HG03280 (cell line): ENCODE measurements at regions not wholly inside any gene's neighbourhood (a gene's known extent, or its start where the extent isn't known, plus 50 kb on each side); places are given as distances from the start of the nearest gene placed in this dataset.
"Not testable (repeated sequence)": the region's sequence is repeated elsewhere in the genome, so short reads cannot be mapped to it uniquely, and the experiment has no call there.

Experiments
- ATAC-seq: cut with Tn5 transposase; IDR thresholded peaks from one replicate; pipeline ENCODE4 v1.9.1; 2021; ENCODE audit warnings: mild to moderate bottlenecking, moderate library complexity; ENCODE audit not compliant: unreplicated experiment

DNA sequence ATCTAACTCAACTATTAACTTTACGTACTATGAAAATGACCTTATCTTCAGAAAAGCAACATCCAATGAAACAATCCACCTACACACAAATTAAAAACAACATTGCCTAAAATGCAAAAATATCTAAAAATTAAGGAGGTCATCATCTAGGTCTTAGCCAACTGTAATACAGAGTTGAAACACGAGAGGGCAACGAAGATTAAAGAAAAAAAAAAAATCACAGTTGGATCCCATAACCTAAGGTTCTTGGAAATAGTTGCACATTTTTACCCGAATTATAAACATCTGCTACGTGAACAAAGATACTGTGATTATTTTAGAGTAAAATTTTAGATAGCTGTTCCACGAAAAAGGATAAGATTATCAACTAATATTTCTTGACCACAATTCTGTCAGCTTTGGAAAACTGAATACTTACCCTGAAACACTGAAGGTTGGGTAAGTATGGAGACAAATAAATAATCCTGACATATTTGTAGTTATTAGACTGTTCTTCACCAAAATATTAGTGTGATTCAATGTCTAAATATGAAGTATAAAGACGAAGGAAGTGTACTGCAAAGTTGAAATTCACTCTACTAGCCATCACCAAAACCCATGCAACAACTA, 88.0 kb upstream of the AK4 start:
- ATAC-seq, result no peak

DNA sequence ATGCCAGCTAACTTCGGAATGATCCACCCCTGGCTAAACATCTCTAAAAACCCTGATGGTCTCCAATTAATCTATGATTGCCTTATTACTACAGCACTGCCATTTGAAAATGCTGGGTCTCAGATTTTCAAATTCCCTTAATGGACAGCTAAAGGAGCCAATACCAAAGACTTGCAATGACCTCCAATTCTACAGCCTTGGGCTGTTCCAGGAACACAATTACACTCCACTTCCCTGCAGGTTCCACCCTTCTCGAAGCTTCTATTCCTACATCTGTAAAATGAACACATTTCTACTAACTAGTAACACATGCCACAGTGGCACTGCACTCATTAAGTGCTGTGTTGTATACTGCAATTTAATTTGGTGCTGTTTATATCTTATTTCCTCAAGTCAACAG, 85.7 kb upstream of the AK4 start:
- ATAC-seq, result no peak

DNA sequence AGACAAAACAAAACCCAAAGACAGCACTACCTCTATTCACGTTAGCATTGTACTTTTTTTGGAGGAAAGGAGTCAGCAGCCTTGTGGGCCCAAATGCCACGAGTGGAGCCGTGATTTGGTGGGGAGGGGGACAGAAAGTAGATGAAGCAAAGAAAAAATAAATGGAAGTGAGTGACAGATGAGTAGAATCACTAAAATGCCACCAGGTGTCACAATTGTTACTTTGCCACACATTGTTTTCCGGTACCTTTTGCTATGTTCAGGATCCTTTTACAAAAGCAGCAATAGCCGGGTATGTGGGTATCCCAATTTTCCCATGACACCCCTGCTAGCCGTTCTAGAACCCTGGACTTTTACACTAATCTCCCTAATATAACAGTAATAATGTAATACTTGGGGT, 85.0 kb upstream of the AK4 start:
- no peak for ATAC-seq

DNA sequence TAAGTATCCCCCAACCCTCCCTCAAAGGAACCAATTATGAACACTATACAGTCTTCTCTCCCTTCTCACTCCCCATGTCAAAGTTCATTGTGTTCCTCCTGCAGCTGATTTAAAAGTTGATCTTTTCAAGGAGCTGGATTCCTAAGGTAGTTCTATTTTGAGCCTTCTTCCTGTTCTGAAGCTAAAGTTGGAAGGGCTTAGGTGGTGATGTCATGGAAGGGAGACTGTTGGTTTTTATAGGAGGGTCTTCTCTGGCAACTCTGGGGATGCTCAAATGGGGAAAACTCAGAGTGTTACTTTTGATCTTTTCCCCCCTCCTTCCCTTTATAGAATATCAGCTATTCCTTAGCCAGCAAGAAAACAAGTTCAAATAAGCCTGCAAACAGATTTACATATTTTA, 83.0 kb upstream of the AK4 start:
- no peak for ATAC-seq

DNA sequence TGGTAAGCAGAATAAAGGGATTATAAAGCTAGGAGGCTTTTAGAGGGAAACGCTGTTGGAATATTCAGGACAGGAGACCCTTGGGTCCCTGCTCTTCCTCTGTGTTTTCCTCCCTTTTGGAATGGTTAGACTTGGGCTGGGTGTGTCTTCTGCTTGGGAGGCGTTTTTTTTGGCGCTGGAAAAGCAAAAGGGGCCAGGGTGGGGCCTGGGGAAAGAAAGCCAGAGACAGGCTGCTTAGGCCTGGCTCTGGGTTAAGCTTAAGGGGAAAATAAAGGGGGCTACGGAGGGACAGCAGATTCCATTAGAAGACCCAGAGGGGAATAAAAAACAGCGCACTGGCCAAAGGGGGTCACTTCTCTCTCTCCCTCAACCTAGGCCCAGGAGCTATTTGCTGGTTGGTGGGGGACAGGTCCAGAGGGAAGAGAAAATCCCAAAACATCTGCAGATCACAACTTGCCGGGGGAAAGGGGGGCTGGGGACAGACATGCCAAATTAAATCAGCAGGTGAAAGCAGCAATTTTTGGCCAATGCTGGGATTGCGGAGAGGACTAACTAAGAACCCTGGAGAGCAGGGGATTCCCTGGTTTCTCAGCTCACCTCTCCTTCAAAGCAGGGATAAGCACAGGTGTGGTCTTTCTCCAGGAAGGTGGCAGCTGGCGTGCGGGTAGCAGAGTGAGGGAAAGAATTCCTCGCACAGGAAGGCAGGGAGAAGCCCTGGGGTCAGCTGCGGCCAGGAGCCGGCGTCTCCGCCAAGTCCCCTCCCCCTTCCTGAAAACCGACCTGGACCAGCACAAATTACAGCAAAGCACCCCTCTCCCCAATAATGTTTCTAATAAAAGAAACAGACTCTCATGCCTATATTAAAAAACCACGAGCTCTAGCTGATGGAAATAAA, 82.2 kb upstream of the AK4 start:
- no peak for ATAC-seq

DNA sequence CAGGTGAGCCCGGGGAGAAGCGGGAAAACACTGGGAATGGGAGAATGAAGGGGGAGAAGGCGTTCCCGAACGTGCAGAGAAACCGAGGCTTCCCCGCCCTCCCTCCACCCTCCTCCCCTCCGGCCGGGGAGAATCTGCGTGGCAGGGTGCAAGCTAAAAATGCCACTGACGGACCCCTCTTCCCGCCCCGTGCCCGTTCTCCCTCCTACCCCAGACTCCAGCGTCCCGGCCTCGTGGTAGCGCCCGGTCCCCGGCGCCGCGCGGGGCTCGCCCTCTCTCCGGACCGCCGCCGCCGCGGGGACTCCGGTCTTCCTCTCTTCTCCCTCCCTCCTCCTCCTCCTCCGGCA, 81.6 kb upstream of the AK4 start:
- peak; percentile 9 for ATAC-seq

DNA sequence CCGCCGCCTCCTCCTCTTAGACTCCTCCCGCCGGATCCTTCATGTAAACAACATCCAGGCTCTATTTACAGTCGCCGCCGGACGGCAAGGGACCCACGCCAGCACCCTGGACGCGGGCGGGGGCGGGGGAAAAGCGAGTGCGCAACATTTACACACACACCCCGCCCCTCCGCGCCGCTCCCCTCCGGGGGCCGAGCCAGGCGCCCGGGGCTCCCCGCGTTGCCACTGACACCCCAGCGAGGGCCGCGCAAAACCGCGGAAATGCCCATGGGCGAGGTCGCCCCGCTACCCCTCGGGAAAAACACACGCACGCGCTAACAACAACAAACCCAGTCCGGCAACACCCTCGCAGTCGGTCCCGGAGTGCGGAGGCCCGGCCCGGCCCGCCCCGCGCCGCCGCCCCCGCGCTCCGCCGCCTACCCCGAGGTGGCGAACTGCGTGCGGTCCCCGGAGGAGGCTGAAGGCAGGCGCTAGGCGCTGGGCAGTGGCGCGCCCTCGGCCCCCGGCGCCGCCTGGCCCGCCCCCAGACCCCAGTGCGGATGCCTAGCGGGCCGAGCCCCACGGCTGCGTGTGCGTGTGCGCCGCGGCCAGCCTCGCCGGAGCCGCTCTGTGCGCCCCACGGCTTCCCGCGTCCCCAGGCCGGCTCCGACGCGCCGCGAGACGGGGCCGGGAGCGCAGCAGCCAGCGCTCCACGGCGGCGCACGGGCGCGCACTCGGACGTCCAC, 81.1 kb upstream of the AK4 start:
- ATAC-seq, result peak; percentile 55

DNA sequence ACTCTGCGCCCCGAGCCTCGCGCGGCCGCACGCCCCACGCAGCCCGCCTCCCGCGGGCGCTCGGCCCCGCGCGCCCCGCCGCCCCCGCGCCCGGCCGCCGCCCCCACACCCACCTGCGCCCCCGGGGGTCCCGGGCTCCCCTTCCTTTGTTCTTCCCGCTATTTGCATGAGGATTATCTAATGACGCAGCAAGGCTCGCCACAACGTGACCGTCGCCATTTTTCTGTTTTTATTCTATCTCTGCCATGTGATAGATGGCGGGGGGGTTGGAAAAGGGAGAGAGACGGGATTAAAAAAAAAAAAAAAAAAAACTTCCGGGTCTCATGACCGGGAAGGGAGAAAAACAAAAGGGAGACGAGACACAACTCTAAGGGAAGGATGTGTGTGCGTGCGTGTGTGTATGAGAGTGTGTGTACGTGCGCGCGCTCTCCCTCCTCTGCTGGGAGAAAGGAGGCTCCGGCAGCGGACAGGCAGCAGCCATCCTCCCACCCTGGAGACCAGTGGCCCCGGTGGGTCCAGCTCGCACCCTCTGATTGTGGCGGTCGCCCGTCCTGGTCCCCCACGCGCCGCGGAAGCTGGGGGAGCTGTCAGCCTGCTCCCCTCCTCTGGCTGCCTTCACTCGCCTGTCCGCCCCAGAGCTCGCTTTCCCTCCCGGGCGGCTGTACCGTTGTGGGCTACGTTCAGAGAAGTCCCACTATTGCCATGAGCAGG, 80.4 kb upstream of the AK4 start:
- peak; percentile 38 for ATAC-seq

DNA sequence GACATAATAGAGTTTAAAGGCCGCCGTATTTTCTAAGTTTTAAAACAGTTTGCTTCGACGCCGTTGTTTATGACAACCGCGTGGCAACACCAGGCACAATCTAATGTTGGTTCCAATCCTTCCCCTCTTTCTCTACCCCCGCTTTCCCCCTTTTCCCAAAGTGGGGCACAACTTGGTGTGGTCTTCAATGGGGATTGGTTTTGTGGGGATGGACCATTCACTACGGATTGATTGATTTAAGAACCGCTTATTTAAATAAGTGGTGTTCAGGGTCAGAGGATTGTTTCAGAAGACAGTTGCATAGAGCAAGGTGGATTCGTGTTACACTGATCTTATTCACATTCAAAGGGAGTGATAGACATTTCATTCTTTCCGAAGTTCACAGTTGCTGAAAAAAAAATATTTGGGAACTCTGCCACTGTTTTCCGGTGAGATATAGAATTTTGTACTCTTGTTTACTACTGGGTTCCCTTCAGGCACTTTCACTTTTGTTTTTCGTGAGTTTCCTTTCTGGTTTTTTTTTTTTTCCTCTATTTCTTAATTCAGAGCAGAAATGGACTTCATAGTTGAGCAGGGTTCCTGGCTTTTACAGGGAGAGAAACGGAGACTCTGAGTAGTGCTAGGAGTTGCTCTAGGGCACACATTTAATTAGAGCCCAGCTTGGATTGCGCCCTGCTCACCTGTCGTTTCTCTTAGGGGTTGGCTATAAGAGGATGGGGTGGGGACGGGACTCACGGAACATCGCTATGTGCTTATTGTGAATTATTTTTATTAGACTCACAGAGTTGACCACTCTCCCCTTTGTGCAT, 79.6 kb upstream of the AK4 start:
- peak; percentile 3 for ATAC-seq

DNA sequence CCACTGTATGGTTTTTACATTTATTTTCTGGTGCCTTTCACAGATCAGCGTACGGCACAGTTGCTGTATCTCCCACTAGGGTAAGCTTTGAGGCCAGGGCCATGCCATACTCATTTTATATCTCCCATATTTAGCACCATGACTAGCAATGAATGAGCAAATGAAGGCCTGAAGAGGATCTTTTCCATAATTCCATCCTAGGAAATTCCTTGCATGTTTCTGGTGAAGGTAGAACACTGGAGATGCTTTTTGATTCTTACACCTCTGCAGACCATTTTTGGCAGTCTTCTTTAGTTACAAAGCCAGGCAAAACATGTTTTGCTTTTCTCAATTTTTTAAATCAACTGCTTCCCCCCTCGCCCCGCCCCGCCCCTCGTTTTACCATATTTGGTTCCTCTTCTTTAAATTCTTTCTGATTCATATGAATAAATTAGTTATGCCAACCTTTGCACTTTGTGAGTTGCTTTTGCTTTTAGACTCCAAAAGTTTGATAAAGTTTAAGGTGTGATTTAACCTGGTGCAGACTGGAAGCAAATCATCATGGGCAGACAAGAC, 78.9 kb upstream of the AK4 start:
- ATAC-seq, result no peak

DNA sequence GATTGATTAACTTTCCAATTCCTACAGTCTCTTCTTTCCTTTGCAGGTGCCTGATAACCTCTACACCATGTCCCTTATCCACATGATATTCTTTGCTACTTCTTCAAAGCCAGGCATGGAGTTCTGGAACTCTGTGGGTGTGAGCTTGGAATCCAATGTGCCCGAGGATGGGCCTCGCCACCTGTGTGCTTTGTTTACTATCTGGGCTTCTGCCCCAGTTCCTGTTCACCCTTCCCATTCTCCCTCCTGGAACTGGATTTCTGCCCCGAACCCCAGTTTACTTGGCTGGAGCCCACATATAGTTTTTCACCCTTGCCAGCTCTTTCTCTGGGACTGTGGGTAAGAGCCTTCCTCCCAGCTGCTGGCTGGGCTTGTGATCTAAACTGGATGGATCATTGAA, 75.2 kb upstream of the AK4 start:
- ATAC-seq, result no peak

DNA sequence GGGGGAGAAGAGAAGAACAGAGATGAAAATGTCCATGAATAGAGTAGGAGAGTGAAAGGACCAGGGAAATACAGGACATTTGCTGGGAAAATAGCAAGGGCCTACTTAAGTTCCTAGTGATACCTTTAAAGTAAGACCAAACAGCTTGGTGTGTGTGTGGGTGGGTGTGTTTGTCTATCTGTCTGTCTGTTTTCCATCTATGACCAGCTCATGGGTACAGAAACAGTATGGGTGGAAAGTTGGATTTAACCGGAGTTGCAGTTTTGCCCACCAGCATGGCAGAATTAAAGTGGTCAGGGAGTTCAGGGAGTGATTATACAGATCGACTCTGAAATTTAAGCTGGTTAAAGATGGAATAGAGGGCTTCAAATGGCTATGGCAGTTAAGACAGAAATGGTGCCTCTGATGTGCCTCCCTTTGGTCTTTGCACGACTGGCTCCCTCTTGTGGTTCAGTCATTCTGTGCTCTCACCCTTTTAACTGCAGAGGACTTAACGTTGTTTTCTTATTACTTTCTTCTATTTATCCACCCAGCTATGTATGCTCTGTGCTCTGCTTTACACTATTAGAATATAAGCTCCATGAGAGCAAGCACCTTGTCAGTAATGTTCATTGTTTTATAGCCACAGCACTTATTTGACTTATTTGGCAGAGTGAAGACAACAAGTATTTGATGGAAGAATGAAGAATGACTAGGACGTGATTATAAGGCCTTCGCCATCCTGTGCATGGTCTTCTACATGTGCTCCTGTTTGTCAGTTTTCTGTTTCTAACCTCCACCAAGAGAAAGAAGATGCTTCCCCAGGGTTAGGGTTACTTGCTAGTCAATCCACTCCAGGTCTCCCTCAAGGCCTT, 72.7 kb upstream of the AK4 start:
- peak; percentile 86 for ATAC-seq

DNA sequence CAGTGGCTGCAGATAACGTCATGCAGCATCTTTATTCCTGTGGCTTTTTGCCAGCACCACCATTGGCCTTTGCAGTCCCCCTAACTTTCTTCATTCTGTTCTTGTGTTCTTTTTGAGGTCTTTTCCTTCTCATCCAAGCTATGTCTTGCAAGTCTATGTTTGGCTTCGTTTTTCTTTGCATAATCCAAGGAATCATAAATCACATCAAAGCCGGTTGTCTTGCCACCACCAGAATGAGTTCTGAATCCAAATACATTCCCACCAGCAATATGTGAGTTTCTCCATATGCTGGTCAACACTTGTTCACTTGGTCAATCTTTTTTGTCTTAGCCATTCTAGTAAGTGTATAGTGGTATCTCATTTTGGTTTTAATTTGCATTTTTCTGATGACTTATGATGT, 70.6 kb upstream of the AK4 start:
- ATAC-seq, result no peak

DNA sequence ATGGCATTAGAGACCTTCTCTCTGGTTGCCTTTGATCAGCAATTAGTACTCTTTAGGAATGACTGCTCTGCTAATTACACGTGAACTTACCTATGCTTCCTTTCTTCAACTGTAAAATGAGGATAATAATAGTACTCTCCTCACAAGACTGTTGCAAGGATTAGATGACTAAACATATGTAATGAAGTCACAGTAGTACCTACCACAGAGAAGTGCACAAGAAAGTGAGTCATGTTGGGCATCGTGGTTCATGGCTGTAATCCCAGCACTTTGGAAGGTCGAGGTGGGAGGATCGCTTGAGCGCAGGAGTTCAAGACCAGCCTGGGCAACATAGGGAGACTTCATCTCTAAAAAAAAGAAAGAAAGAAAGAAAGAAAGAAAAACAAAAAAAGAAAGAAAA, 68.1 kb upstream of the AK4 start:
- ATAC-seq, result no peak

DNA sequence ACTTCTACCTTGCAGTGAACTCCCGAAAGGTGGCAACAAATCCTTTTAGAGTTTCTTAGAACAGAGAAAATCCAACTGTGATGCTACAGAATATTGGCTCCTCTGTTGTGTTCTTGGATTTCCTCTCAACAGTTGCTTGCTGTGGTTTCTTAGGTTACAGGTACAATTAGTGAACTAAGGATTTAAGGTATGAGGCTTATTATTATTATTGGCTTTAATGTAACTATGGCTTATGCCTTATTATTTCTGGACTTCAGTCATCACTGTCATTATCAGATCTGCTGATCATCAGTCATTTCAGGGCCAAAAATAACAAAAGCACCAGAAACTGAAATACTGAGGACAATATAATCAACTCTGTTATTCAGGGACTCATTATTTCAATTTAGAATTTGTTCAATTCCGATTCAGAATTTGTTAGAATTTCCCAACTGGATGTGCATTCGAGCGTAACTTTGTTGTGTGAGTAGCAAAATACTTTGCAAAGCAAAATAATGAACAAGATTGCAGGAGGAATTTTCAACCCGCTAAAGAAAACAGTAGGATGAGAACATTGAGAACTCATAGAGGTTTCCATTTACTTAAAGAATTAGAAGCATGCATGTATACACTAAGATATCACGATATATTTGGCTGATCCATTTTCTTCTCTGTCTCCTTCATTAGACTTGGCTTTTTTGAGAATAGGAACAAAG, 65.5 kb upstream of the AK4 start:
- no peak for ATAC-seq

DNA sequence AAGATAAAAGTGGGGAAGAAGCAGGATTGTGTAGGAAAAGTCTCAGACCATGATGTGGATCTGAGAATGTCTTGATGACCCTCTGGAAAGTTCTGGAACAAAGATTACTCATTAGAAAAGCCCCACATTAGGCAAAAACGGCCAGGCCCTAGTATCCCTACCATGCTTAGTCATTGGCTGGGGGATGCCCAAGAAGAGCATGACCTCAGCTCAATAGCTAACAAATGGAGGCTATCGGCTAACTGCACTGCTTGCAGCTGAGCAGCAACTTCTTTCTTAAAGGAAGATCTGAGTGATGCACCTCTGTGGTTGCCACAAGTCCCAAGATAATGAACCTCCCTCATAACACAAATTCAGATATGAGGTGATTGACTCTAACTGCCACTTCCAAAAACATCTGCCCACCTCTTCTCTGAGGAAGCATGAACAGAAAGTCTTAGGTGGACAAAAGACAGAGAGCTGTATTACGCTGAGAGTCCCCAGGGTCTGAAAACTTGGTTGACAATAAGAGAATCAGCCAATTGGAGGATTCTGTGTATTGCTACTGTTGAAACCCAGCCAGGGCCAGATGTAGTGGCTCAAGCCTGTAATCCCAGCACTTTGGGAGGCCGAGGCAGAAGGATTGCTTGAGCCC, 64.6 kb upstream of the AK4 start:
- no peak for ATAC-seq

DNA sequence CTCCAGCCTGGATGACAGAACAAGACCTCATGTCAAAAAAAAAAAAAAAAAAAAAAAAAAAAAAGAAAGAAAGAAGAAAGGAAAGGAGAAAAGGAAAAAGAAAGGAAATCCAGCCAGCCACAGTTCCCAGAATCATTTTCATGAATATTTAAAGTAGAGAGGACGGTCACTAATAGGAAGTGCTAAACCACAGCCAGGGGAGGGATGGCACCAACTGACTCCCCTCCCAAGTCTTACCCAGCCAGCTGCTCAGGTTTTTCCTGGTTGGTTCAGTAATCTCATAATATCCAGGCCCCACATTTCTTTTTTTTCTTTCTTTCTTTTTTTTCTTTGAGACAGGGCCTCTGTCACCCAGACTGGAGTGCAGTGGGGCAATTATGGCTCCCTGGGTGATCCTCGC, 63.9 kb upstream of the AK4 start:
- ATAC-seq, result no peak

DNA sequence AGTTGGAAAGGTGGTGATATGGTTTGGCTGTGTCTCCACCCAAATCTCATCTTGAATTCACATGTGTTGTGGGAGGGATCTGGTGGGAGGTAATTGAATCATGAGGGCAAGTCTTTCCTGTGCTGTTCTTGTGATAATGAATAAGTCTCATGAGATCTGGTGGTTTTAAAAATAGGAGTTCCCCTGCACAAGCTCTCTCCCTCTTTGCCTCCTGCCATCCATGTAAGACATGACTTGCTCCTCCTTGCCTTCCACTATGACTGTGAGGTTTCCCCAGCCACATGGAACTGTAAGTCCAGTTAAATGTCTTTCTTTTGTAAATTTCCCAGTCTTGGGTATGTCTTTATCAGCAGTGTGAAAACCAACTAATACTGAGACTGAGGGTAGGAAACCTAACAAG, 60.5 kb upstream of the AK4 start:
- ATAC-seq, result not testable (repeated sequence)
